ENCODE measurements at regions not wholly inside any gene's neighbourhood (a gene's known extent, or its start where the extent isn't known, plus 50 kb on each side); places are given as distances from the start of the nearest gene placed in this dataset.
"Not testable (repeated sequence)": the region's sequence is repeated elsewhere in the genome, so short reads cannot be mapped to it uniquely, and the experiment has no call there.

GRCh38 chr13:62473944-62474237 lies 1058.2 kb upstream of the PCDH20 start:
- Histone ChIP-seq H3K27me3 (no peaks in the 10 kb centered on the region), H3K27ac (no peak overlapping the region), H3K4me3 (no peak overlapping the region), H3K36me3 (replicated peaks in 1 of 2) (no peaks in the 10 kb centered on the region), H3K9me3 (replicated peaks in 1 of 3) (peaks cover 0 to 3% (median 0%) of the 10 kb centered on the region in 3 donors), H3K4me1 (replicated peaks in 1 of 2) (no peaks in the 10 kb centered on the region)
- intact Hi-C loops (cut with DNase I): no loop called here
- TF ChIP-seq CTCF (IDR thresholded peaks at IDR 0.05) (no peak), POLR2A (IDR thresholded peaks at IDR 0.05) (no peak)
- no peak for DNase-seq
- 87 to 92% (median 90%) methylated on average over 3 of the region's 3 CpGs for WGBS, 4 donors

GRCh38 chr13:62473190-62473943 lies 1057.7 kb upstream of the PCDH20 start:
- H3K36me3 ChIP-seq (replicated peaks in 1 of 2): no peaks in the 10 kb centered on the region
- no peaks in the 10 kb centered on the region for H3K27me3 ChIP-seq
- no peak overlapping the region for H3K4me3 ChIP-seq
- H3K9me3 ChIP-seq (replicated peaks in 1 of 3): peaks cover 0 to 3% (median 0%) of the 10 kb centered on the region in 3 donors
- no peak for TF ChIP-seq POLR2A (IDR thresholded peaks at IDR 0.05)
- TF ChIP-seq CTCF (IDR thresholded peaks at IDR 0.05): no peak
- H3K4me1 ChIP-seq (replicated peaks in 1 of 2): no peaks in the 10 kb centered on the region
- no peak for DNase-seq
- WGBS, 4 donors: 70 to 89% (median 71%) methylated on average over 2 of the region's 2 CpGs
- H3K27ac ChIP-seq: no peak overlapping the region
- intact Hi-C loops (cut with DNase I): no loop called here

GRCh38 chr13:62453761-62454160 lies 1038.1 kb upstream of the PCDH20 start:
- no peak for TF ChIP-seq POLR2A (IDR thresholded peaks at IDR 0.05)
- no peak for TF ChIP-seq CTCF (IDR thresholded peaks at IDR 0.05)
- no peak for DNase-seq
- no peak overlapping the region for H3K27ac ChIP-seq
- no peaks in the 10 kb centered on the region for H3K36me3 ChIP-seq (replicated peaks in 1 of 2)
- WGBS, 4 donors: 63 to 80% (median 75%) methylated on average over 2 of the region's 2 CpGs
- intact Hi-C loops (cut with DNase I): no loop called here
- H3K4me1 ChIP-seq (replicated peaks in 1 of 2): no peaks in the 10 kb centered on the region
- H3K9me3 ChIP-seq (replicated peaks in 1 of 3): no peaks in the 10 kb centered on the region
- no peaks in the 10 kb centered on the region for H3K27me3 ChIP-seq
- no peak overlapping the region for H3K4me3 ChIP-seq

- DNase-seq: no peak
- H3K36me3 ChIP-seq (replicated peaks in 1 of 2): no peaks in the 10 kb centered on the region
- H3K9me3 ChIP-seq (replicated peaks in 1 of 3): no peaks in the 10 kb centered on the region
- TF ChIP-seq POLR2A (IDR thresholded peaks at IDR 0.05) (no peak), CTCF (IDR thresholded peaks at IDR 0.05) (no peak)
- H3K27ac ChIP-seq: no peak overlapping the region
- no peaks in the 10 kb centered on the region for H3K27me3 ChIP-seq
- H3K4me1 ChIP-seq (replicated peaks in 1 of 2): no peaks in the 10 kb centered on the region
- no peak overlapping the region for H3K4me3 ChIP-seq
- WGBS, 4 donors: 65 to 71% (median 68%) methylated on average over 5 of the region's 5 CpGs
- intact Hi-C loops (cut with DNase I): no loop called here
These were observed 1035.1 kb upstream of the PCDH20 start for GRCh38 chr13:62450759-62451158.

- DNase-seq; H3K9me3 ChIP-seq (replicated peaks in 1 of 3): not testable (repeated sequence)
These were observed 1032.2 kb upstream of the PCDH20 start for GRCh38 chr13:62447771-62448382.

More at GRCh38 chr13:62447771-62448382, 1032.2 kb upstream of the PCDH20 start:
- H3K27me3 ChIP-seq; H3K4me1 ChIP-seq (replicated peaks in 1 of 2); intact Hi-C loops (cut with DNase I); H3K4me3 ChIP-seq; H3K27ac ChIP-seq; H3K36me3 ChIP-seq (replicated peaks in 1 of 2): not testable (repeated sequence)
- WGBS, 4 donors: 92 to 96% (median 95%) methylated on average over 5 to 39 of the region's 39 CpGs
